LNCaP clone FGC (cell line): ENCODE measurements at regions not wholly inside any gene's neighbourhood (a gene's known extent, or its start where the extent isn't known, plus 50 kb on each side); places are given as distances from the start of the nearest gene placed in this dataset.
"Not testable (repeated sequence)": the region's sequence is repeated elsewhere in the genome, so short reads cannot be mapped to it uniquely, and the experiment has no call there.

ENCODE experiments used
- DNase-seq: peaks from one replicate; pipeline ENCODE4 v3.0.0-alpha.2; 2011; ENCODE audit warnings: low read depth
- H3K4me3 ChIP-seq: 2 replicates; pipeline ENCODE4 v1.5.1; 2011; ENCODE audit warnings: mild to moderate bottlenecking, low read depth, low read length, control low read depth
- TF ChIP-seq, protein P1 (sequence below): IDR thresholded peaks from 2 replicates; pipeline ENCODE4 v1.5.1; 2012; ENCODE audit warnings: mild to moderate bottlenecking; ENCODE audit not compliant: control insufficient read depth, insufficient read depth; ENCODE audit errors: extremely low read depth

DNA sequence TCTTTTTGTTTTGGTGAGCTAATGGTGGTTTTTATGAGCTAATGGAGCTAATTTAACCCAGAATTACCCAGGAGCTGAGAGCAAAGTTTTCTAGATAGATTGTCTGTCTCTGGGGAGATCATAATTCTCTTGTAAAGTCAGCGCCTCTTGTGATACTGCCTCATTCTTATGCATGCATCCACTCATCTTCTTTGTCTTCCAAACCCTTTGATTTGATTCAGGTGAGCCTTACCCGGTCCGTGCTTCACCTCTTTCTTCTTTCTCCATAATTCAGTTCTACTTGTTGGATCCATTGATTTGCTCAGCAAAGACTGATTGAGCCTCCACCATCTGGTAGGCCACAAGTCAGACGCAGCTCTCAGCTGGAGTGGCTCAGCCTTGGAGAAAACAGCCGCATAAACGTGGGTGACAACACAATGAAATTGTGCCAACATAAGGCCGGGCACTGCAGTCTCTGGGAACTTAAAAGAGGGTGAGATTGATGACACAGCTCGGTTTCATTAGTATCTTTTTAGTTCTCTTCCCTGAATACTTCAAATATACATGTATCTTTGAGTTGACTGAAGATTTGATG, 158.5 kb upstream of the SH3BP4 start:
- no peak for DNase-seq
- no peak overlapping the region for H3K4me3 ChIP-seq
- TF ChIP-seq, protein P1, sequence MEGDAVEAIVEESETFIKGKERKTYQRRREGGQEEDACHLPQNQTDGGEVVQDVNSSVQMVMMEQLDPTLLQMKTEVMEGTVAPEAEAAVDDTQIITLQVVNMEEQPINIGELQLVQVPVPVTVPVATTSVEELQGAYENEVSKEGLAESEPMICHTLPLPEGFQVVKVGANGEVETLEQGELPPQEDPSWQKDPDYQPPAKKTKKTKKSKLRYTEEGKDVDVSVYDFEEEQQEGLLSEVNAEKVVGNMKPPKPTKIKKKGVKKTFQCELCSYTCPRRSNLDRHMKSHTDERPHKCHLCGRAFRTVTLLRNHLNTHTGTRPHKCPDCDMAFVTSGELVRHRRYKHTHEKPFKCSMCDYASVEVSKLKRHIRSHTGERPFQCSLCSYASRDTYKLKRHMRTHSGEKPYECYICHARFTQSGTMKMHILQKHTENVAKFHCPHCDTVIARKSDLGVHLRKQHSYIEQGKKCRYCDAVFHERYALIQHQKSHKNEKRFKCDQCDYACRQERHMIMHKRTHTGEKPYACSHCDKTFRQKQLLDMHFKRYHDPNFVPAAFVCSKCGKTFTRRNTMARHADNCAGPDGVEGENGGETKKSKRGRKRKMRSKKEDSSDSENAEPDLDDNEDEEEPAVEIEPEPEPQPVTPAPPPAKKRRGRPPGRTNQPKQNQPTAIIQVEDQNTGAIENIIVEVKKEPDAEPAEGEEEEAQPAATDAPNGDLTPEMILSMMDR, result no peak

DNA sequence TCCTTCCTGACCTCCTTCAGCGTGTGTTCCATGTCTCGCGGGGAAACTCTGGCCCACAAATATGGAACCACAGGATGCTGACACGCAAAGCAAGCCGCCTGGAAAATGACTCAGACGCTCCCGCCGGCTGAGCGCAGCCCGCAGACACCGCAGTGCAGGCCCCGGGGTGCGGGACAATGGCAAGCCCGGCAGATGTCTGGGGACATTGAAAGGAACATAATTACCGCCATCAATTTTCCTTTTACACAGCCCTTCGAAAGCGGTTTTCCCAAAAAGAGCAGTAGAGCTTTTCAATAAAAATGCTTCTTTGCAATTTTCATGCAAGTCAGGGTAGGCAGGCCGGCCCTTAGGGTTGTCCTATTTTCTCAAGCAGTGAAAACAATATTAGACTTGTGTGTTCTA, 159.2 kb upstream of the SH3BP4 start:
- DNase-seq, result no peak
- H3K4me3 ChIP-seq, result no peak overlapping the region
- TF ChIP-seq, protein P1, result no peak

DNA sequence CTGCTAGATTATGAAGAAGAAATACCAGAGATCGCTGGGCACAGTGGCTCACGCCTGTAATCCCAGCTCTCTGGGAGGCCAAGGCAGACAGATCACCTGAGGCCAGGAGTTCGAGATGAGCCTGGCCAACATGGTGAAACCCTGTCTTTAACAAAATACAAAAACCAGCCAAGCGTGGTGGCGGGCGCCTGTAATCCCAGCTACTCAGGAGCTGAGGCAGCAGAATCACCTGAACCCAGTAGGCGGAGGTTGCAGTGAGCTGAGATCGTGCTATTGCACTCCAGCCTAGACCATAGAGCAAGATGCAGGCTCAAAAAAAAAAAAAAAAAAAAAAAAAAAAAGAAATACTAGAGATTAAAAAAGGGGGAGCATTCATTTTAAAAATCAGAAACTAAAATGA, 159.7 kb upstream of the SH3BP4 start:
- H3K4me3 ChIP-seq, DNase-seq: not testable (repeated sequence)

DNA sequence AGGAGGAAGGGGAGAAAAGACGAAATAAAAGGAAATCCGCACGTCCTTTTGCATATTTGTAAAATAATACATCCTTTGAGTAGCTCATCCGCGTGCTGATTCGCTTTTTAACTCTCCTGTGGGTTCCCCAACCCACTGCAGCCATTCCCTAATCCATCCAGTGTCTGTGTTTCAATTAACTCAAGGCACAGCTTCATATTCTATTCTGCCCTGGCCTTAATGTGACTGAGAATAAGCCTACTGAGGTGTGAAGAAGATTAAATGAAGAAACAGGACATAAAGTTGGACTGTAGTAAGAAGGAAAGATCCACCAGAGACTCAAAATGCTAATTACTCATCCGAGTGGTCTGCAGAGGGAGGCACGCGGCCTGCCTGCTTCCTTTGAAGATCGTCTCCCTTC, 161.4 kb upstream of the SH3BP4 start:
- no peak for DNase-seq
- TF ChIP-seq, protein P1, result no peak
- no peak overlapping the region for H3K4me3 ChIP-seq

- H3K4me3 ChIP-seq, result no peak overlapping the region
- no peak for DNase-seq
- TF ChIP-seq, protein P1, result no peak
Observed at GRCh38 chr2:234789556-234790325, 162.1 kb upstream of the SH3BP4 start.

GRCh38 chr2:234788841-234789240, 163.0 kb upstream of the SH3BP4 start:
- no peak overlapping the region for H3K4me3 ChIP-seq
- TF ChIP-seq, protein P1, result no peak
- DNase-seq, result no peak

DNA sequence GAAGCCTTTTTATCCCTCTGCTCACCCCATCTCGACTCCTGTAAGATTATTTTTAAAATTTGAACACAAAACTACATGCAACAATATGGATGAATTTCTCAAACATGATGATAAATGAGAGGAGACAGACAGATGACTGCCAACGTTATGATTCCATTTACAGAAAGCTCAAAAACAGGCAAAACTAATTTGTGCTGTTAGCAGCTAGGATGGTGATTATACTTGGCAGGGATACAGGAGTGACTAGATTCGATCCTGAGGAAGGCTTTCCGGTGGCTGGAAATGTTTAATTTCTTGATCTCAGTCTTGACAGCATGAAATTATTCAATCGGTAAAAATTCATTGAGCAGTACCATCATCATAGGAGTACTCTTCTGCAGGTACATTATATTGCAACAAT, 163.4 kb upstream of the SH3BP4 start:
- no peak for DNase-seq
- H3K4me3 ChIP-seq, result no peak overlapping the region
- TF ChIP-seq, protein P1, result no peak
